GM12864 (cell line): ENCODE measurements at regions not wholly inside any gene's neighbourhood (a gene's known extent, or its start where the extent isn't known, plus 50 kb on each side); places are given as distances from the start of the nearest gene placed in this dataset.

Experiments used
- DNase-seq: peaks from one replicate; pipeline ENCODE4 v3.0.0-alpha.2; 2011; ENCODE audit warnings: low read depth
- H3K4me3 ChIP-seq: 2 replicates; pipeline ENCODE4 v1.5.1; 2011; ENCODE audit warnings: mild to moderate bottlenecking, low read depth, low read length, control low read depth
- TF ChIP-seq, protein P1 (sequence below): IDR thresholded peaks from 2 replicates; pipeline ENCODE4 v1.5.1; 2011; ENCODE audit warnings: low read depth, mild to moderate bottlenecking, moderate library complexity, low read length, control low read depth, inconsistent platforms; ENCODE audit errors: missing control alignments

DNA sequence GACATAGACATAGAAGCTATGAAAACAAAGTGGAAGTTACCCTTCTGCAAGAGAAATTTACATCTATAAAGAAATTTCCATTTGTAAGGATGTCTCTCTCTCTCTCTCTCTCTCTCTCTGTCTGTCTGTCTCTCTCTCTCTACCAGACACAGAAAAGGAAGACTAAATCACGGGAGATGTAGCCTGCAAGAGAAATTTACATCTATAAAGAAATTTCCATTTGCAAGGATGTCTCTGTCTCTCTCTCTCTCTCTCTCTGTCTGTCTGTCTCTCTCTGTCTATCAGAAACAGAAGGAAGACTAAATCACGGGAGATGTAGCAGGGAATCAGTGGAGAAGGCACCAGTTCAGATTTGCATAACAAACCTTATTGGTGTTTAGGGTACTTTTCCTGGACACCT lies 65.6 kb upstream of the CTSO start:
- no peak for DNase-seq
- no peak overlapping the region for H3K4me3 ChIP-seq
- TF ChIP-seq, protein P1, sequence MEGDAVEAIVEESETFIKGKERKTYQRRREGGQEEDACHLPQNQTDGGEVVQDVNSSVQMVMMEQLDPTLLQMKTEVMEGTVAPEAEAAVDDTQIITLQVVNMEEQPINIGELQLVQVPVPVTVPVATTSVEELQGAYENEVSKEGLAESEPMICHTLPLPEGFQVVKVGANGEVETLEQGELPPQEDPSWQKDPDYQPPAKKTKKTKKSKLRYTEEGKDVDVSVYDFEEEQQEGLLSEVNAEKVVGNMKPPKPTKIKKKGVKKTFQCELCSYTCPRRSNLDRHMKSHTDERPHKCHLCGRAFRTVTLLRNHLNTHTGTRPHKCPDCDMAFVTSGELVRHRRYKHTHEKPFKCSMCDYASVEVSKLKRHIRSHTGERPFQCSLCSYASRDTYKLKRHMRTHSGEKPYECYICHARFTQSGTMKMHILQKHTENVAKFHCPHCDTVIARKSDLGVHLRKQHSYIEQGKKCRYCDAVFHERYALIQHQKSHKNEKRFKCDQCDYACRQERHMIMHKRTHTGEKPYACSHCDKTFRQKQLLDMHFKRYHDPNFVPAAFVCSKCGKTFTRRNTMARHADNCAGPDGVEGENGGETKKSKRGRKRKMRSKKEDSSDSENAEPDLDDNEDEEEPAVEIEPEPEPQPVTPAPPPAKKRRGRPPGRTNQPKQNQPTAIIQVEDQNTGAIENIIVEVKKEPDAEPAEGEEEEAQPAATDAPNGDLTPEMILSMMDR: no peak

DNA sequence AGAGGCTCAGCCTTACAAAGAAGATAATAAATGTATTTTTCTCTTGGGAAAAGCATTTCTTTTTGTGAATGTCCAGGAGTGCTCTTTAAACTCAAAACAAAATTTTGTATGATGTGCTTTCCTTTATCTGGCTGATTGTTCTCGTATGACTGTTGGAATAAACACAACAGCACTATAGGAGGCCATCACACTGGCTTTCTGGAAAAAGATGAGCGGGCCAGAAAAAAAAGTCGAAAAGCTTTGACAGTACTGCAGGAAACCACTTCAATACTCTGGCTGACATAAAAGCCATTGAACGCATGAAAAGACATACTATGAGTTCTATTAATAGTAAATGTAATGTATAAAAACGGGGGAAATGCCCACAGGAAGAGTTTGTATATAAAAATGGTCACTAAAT lies 64.7 kb upstream of the CTSO start:
- no peak for DNase-seq
- no peak overlapping the region for H3K4me3 ChIP-seq
- TF ChIP-seq, protein P1: no peak

DNA sequence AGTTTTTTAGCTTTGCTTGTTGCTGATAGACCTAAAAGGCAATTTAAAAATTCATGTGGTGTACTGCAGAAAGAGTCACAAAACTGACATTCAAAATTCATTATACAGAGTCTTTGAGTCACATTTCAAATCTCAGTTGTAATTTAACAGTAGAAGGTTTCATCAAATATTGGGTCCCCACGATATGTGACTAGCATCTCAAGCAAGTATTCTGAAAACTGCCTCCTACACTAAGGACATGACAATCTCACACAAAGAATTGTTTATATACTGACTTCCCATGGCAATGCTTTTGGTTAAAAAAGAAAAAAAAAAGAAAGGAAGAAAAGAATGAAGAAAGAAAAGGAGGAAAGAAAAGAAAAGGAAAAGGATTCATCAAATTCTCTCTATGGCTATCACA lies 62.1 kb upstream of the CTSO start:
- no peak for DNase-seq
- TF ChIP-seq, protein P1: no peak
- H3K4me3 ChIP-seq: no peak overlapping the region

DNA sequence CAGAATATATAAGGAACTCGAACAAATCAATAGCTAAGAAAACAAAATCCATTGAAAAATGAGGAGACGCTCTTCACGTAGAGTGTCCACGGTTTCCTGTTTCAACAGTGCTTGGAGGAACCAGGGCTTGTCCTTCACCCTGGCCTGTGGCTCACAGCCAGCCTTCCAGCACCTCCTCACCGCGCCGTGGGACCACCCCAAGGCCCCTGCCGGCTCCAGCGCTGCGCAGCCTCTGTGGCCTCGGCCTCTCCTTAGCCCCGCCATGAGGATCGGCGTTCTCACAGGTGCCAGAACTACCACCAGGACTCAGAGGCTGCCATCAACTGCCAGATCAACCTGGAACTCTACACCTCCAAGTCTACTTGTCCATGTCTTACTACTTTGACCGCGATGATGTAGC lies 52.5 kb upstream of the CTSO start:
- H3K4me3 ChIP-seq: no peak overlapping the region
- TF ChIP-seq, protein P1: no peak
- no peak for DNase-seq
